Stimulated activated CD8-positive, alpha-beta memory T cell treated with anti-CD3 and anti-CD28 coated beads, Interleukin-15, amount 100 ng/mL, for 4 hours (primary cell): ENCODE measurements at regions not wholly inside any gene's neighbourhood (a gene's known extent, or its start where the extent isn't known, plus 50 kb on each side); places are given as distances from the start of the nearest gene placed in this dataset.

Experiments used
- DNase-seq, 2 donors: peaks; one replicate each; pipeline ENCODE4 v3.0.0-alpha.2; 2020; ENCODE audit warnings: low read depth in 2 of 2

- DNase-seq, result no peak
Measured at GRCh38 chr16:86994651-86995171, 322.5 kb downstream of the C16orf95 start.

- DNase-seq, result no peak
Measured at GRCh38 chr16:86995456-86995855, 321.7 kb downstream of the C16orf95 start.

GRCh38 chr16:86996081-86996480, 321.1 kb downstream of the C16orf95 start:
- no peak for DNase-seq

DNA sequence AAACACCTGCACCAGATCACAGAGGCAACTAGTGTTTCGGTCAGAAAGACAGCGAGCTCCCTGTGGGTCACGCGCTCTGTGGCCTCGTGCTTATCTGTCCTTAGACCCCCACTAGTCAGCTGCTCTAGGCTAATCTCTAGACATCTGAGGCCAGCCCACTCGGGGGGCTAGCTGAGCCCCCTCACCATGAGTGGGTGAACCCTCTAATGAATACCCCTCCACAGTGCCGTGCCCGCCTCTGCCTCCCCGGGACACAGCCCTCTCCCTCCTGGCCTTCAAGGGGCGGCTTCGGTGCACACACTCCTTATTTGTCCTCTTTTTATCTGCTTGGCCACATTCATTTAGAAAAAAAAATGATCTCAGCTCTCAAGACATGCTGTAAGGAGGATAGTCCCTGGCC, 320.1 kb downstream of the C16orf95 start:
- no peak for DNase-seq

DNA sequence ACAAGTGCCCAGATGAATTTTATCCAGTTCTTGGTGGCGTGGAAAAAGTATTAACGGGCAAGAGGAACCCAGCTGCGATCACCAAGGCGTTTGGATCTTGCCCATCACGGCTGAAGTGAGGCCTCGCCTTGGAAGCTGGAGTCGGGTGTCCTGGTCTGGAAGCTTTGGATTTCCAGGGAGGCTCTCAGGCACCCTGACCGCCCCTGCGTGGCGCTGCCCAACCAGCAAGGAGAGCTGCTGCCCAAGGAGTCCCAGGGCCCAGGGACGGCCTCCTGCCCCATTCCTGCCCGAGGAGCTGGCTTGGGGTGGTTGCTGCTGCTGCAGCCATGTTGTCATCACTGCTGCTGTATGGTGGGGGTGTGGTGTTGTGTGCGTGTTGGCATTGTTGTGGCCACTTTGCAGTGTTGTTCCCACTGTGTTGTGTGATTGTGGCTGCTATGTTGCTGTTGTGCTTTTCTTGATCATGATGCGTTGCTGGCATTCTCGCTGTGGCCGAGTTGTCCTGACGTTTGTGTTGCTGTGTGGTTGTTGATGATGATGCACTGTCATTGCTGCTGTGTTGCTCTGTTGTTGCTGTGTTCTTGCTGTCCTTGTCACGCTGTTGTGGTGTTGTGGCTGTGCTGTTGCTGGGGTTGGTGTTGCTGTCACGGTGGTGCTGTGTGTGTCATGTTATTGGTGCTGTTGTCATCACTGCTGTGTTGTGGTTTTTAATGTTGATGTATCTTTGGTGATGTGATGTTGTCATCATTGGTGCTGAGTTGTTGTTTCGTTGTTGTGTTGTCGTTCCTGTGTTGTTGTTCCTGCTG, 318.8 kb downstream of the C16orf95 start:
- DNase-seq, result no peak

DNA sequence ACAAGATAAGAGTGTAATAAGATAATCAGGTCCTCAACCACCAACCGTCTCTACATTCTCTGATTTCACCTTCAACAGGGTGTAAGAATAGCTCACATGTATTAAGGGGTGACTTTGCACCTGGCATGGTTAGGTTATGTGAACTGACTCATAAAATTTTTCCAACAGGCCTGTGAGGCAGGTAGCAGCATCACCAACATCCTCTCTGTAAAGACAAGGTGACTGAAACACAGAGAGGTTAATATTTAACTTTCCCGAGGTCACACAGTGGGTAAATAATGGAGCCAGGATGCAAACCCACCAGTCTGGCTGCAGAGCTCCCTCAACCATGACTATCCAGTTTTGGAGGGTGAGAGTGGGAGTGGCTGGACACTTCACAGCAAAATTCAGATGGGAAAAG, 317.2 kb downstream of the C16orf95 start:
- DNase-seq, result no peak

DNA sequence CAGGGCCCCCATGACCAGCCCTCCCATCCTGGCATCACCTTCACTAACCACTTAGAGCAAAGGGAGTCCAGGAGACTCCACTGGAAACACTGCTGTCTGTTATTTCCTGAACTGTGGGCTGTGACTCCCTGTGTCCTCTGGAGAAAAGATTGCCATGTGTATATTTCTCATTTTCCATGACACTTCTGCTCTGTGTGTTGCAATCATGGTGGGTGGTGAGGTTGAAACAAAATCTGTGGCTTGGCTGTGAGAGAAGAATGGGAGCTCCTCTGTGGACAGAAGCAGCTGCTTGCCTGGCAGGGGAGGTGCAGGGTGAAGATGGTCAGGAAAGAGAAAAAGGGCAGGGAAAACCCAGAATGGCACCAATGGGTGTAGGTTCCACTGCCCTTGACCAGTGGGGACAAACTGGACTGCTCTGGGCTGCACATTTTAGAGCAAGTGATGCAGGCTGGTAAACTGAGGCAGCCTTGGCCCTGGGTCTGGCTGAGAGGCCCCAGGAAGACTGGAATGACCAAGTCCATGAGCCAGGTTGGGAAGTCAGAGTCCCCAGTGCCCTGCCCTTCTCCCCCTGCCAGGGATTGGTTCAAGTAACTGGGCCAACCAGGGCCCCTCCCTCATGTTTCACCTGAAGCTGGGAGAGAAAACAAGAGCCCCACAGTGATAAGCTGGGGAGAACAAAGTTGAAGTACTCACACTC, 314.3 kb downstream of the C16orf95 start:
- no peak for DNase-seq

- DNase-seq, result no peak
Measured at GRCh38 chr16:87003414-87003755, 313.8 kb downstream of the C16orf95 start.

DNA sequence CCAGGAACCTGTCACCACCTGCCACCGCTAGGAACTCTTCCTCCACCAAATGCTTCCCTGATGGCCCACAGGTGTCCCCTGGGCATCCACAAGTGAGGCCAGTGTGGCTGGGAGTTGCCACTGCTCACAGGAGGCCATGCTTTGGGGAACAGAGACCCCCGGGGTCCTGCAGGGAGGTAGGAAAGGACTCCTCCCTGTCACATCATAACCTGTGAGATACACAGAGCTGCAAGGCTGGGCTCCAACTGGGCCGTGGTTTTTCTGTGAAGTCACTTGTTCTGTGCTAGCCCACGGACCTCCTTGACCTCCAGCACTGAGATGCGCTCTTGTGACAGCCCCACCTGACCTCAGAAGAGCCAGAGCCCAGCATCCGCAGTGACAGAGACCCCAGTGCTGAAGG, 311.2 kb downstream of the C16orf95 start:
- DNase-seq, result no peak

DNA sequence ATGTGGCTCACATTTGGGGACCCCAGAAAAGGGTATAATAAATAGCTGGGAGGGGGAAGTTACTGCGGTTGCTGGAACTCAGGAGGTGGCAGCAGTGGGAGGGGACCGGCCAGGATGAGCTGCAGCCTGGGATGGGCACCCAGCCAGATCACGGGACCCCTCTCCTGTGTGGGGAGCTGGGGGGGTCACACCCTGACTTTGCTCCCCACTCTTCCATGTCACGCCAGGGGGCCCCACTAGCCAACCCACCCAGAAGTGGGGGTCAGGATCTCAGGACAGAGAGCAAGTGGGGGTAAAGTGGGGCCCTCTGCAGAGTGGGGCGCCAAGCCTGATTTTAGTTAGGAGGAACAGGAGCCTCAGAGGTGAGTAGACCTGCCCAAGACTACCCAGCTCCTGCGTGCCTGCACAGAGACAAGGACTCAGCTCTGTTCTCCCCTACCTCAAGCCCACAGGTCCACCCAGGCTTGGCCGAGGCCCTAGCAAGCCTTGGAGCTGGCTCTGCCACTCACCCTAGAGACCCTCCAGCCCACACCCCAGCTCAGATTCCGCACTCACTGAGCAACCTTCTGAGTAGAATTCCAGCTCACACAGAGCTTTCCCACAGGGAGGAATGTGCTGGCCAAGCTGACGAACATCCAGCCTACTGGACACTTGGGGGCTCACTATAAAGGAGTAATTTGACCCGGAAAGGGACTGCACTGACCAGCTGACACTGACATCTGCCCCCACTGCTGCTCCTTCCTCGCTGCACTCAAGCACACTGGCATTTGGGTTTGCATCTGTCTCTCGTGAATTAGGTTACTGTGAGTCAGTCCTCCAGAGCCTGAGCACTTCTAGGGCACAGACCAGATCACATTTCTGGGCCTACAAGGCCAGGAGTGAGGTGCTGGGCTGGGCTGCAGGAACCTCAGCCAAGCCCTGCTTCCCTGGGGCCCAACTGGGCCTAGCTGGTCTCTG, 310.1 kb downstream of the C16orf95 start:
- no peak for DNase-seq

GRCh38 chr16:87007907-87008306, 309.3 kb downstream of the C16orf95 start:
- no peak for DNase-seq

DNA sequence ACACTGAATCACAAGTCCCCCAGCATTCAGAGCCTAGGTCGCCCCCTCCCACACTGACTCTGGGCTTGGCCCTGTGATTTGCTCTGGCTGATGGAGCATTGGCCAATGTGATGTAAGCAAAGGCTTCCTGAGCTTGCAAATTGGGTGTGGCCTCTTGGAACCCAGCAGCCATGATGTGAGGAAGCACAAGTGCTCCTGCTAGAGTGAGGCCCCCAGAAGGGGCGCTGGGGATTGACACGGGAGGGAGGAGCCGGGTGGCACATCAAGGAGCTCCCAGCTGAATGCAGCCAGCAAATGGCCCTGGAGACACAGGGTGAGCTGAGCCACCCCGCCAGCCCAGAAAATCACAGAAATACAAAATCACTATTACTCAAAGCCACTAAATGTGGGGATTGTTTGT, 308.5 kb downstream of the C16orf95 start:
- DNase-seq, result no peak

GRCh38 chr16:87012954-87013938, 303.9 kb downstream of the C16orf95 start:
- no peak for DNase-seq

DNA sequence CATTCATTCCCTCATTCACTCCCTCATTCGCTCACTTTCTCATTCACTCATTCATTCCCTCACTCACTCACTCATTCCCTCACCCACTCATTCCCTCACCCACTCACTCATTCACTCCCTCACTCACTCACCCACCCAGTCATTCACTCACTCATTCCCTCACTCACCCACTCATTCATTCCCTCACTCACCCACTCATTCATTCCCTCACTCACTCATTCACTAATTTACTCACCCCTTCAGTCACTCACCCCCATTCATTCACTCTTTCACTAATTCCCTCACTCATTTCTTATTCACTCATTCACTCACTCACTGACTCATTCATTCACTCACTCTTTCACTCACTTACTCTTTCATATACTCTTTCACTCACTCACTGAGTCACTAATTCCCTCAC, 303.1 kb downstream of the C16orf95 start:
- DNase-seq, result no peak

- no peak for DNase-seq
Measured at GRCh38 chr16:87015021-87015420, 302.2 kb downstream of the C16orf95 start.

- no peak for DNase-seq
Measured at GRCh38 chr16:87016046-87017035, 300.9 kb downstream of the C16orf95 start.

DNA sequence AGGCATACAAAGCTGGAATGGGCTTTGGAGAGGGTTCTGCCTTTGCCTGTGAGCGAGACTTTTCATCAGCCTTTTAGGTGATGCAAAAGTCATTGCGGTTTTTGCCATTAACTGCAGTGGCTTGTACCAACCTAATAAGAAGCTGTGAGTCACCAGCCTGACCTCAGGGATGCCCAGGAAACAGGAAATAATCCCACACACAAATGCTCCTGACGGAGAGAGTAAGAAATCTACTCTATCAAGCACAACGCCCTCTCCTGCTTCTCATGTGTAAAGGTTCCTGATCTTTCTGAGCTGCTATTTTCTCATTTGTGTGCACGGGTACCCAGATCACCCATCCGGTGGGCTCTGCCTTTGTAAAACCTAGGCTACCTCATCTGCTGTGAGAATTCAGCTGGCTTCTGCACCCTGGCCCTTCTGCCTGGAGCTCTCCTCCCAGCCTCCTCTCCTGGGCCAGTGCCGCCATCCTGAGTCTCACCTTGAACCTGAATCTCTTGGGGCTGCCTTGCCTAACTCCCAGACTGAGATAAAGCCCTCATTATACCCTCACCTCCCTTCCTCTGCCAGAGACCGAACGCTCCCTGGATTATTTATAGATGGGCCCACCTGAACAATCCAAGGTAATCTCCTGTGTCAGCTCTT, 299.7 kb downstream of the C16orf95 start:
- DNase-seq, result no peak

GRCh38 chr16:87025676-87026075, 291.5 kb downstream of the C16orf95 start:
- no peak for DNase-seq

- no peak for DNase-seq
Measured at GRCh38 chr16:87027056-87027616, 290.1 kb downstream of the C16orf95 start.
